Upper lobe of right lung (tissue), 1 donor: ENCODE measurements at regions not wholly inside any gene's neighbourhood (a gene's known extent, or its start where the extent isn't known, plus 50 kb on each side); places are given as distances from the start of the nearest gene placed in this dataset.

Experiments
- ATAC-seq: fragments of 200-7000 bp; cut with Tn5 transposase; one replicate; pipeline ENCODE4 v1.9.1; 2020; ENCODE audit warnings: mild to moderate bottlenecking, moderate library complexity
- DNase-seq: peaks from one replicate; pipeline ENCODE4 v3.0.0-alpha.2; 2020
- H3K27ac ChIP-seq: fragments of 200-600 bp; one replicate; pipeline ENCODE4 v1.8.0; 2022
- H3K27me3 ChIP-seq: fragments of 200-600 bp; one replicate; pipeline ENCODE4 v1.8.0; 2022; ENCODE audit warnings: mild to moderate bottlenecking
- H3K36me3 ChIP-seq: fragments of 200-600 bp; one replicate; pipeline ENCODE4 v1.8.0; 2022
- H3K4me1 ChIP-seq: fragments of 200-600 bp; one replicate; pipeline ENCODE4 v1.8.0; 2022
- H3K4me3 ChIP-seq: fragments of 200-600 bp; one replicate; pipeline ENCODE4 v1.8.0; 2022; ENCODE audit warnings: mild to moderate bottlenecking
- H3K9me3 ChIP-seq: fragments of 200-600 bp; one replicate; pipeline ENCODE4 v1.8.0; 2022
- intact Hi-C: fragments of 100-400 bp; cut with DNase I; formaldehyde crosslinking; loops from one replicate; pipeline ENCODE4 v1.11.0; 2022
- TF ChIP-seq, protein P1 (sequence below): fragments of 200-600 bp; IDR thresholded peaks from one replicate; pipeline ENCODE4 v1.8.0; 2022; ENCODE audit warnings: antibody characterized with exemption
- donor health status: DM: no; HTN: yes; CAD: no; lungs with severe emphysema.

DNA sequence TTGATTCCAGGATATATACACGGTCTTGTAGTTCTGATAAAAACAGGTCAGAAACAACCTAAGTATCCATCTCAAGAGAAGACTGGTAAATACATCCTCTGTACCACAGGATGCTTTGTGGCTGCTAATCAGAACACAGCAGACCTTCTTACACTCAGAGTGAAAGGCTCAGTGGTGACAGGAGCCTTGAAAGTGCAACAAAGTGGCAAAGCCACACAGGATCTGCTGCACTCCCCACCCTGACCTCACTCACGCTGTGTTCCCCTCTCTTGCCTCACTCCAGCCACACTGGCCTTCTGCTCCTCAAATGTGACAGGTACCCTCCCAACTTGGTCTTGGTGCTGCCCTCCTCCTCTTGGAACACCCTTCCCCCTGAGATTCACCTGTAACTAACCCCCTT lies 98.1 kb upstream of the GRIP1 start:
- Histone ChIP-seq H3K36me3 (no peaks in the 10 kb centered on the region), H3K27ac (no peak overlapping the region), H3K4me3 (no peak overlapping the region), H3K9me3 (no peaks in the 10 kb centered on the region), H3K27me3 (no peaks in the 10 kb centered on the region), H3K4me1 (no peaks in the 10 kb centered on the region)
- TF ChIP-seq, protein P1, sequence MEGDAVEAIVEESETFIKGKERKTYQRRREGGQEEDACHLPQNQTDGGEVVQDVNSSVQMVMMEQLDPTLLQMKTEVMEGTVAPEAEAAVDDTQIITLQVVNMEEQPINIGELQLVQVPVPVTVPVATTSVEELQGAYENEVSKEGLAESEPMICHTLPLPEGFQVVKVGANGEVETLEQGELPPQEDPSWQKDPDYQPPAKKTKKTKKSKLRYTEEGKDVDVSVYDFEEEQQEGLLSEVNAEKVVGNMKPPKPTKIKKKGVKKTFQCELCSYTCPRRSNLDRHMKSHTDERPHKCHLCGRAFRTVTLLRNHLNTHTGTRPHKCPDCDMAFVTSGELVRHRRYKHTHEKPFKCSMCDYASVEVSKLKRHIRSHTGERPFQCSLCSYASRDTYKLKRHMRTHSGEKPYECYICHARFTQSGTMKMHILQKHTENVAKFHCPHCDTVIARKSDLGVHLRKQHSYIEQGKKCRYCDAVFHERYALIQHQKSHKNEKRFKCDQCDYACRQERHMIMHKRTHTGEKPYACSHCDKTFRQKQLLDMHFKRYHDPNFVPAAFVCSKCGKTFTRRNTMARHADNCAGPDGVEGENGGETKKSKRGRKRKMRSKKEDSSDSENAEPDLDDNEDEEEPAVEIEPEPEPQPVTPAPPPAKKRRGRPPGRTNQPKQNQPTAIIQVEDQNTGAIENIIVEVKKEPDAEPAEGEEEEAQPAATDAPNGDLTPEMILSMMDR, result no peak
- ATAC-seq (peak; percentile 57), DNase-seq (no peak)
- intact Hi-C loops, result no loop called here

DNA sequence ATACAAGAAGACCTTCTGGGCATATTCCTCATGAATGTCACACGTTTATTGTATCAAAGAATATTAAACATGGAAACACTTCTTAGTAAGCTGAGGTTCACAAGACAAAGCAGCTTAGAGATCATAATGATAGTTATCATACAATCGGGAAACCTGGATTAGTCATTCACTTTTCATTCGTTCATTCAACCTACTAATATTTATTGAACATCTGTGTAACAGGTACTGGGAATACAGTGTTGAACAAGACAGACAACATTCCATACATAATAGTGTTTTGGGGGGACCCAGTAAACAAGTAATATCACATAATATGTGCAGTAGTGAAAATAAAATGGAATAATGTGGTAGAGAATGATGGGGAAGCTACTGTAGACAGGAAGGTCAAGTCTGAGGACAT lies 100.6 kb upstream of the GRIP1 start:
- no peak for ATAC-seq
- TF ChIP-seq, protein P1, result no peak
- H3K27ac ChIP-seq, result no peak overlapping the region
- intact Hi-C loops, result no loop called here
- DNase-seq, result no peak
- no peaks in the 10 kb centered on the region for H3K36me3 ChIP-seq
- no peak overlapping the region for H3K4me3 ChIP-seq
- no peaks in the 10 kb centered on the region for H3K9me3 ChIP-seq
- no peaks in the 10 kb centered on the region for H3K27me3 ChIP-seq
- H3K4me1 ChIP-seq, result no peaks in the 10 kb centered on the region

DNA sequence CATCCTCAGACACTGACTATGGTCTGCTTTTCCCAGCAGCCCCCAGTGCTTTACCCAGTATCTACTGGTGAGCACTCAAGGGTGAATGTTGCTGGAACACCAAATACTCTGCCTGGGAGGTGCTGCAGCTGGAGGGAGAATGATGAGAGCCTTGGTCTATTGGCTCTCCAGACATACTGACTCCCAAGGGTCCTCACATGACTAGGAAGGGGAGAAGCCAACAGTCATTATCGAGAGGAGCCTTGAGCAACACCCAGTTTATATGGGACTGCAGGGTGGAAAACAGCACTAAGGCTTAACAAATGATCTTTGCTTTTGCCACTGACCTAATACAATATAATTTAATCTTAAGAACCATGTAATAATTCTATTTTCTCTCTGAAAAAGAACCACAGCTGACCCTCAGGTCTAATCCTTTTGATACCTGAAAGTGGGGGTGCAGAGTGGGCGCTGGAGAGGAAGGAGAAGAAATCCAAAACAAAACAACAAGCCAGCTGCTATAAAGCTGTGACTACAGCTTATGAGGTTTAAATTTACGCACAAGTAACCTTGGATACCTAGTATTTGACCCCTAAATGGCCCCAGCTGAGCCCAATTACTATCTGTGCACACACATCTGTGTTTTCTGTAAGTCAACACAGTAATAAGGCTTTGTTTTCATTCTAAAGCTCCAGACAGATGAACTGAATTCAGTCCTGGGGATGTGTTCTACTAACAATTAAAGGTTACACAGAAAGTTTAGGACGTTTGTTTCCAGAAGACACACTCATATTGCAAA lies 107.8 kb upstream of the GRIP1 start:
- no peaks in the 10 kb centered on the region for H3K4me1 ChIP-seq
- intact Hi-C loops, result no loop called here
- no peak overlapping the region for H3K4me3 ChIP-seq
- no peaks in the 10 kb centered on the region for H3K36me3 ChIP-seq
- TF ChIP-seq, protein P1, result no peak
- no peak overlapping the region for H3K27ac ChIP-seq
- no peaks in the 10 kb centered on the region for H3K9me3 ChIP-seq
- ATAC-seq, result no peak
- no peaks in the 10 kb centered on the region for H3K27me3 ChIP-seq
- DNase-seq, result no peak

DNA sequence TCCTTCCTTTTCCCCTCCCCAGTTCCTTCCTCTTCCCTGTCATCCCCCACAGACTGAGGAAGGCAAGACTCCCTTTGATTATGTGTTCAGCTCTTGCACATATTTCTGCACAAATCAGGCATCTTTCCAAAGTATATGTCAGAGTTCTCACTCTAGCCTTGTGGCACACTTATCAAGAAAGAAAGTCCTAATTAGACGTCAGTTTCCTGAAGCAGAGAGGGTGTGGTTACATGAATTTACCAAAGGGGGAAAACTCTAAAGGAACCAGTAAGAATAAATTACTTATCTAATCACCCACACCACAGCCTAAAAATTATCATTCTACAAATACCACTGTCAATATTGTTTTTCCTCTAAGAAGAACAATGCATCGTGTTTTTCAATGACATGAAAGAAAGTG lies 120.7 kb upstream of the GRIP1 start:
- intact Hi-C loops, result no loop called here
- Histone ChIP-seq H3K27me3 (peaks cover 3% of the 10 kb centered on the region), H3K4me3 (no peak overlapping the region), H3K4me1 (no peaks in the 10 kb centered on the region), H3K36me3 (no peaks in the 10 kb centered on the region), H3K9me3 (no peaks in the 10 kb centered on the region), H3K27ac (no peak overlapping the region)
- ATAC-seq (no peak), DNase-seq (no peak)
- TF ChIP-seq, protein P1, result no peak

DNA sequence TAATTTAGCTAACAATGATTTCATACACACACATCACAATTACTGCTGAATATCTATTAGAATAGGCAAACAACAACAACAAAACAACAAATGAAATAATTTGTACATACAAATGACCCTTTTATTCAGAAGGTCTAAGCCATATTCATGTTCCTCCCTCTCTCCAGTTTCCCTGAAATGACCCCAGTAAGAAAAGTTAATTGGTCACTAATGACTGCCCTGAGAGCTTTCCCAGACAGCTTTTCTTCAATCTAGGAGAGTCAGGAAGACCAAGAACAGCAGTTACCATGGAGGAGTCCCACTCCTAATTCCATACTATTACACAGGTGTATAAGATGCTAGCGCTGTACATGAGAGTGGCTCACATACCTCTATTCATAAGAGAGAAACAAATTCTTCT lies 121.2 kb upstream of the GRIP1 start:
- Histone ChIP-seq H3K9me3 (no peaks in the 10 kb centered on the region), H3K27me3 (peaks cover 3% of the 10 kb centered on the region), H3K36me3 (no peaks in the 10 kb centered on the region), H3K27ac (no peak overlapping the region), H3K4me3 (no peak overlapping the region), H3K4me1 (no peaks in the 10 kb centered on the region)
- DNase-seq (no peak), ATAC-seq (no peak)
- TF ChIP-seq, protein P1, result no peak
- intact Hi-C loops, result no loop called here

DNA sequence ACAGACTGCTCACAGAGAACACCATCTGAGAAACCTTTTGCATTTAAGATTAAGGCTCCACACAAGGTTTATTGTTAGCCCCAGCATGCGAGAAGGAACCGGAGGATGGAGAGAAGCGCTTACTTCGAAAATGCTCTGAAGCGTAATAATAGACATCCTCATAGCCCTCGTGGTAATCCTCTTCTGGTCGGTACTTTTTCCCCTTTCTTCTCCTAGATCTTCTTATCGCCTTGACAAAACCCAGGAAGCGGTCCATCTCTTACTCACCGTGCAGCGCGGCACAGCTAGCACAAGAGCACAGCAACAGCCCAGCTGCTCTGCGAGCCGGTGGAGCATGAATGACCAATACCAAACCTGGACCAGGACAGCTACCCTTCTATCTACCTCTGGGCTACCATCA lies 125.1 kb upstream of the GRIP1 start:
- no peaks in the 10 kb centered on the region for H3K9me3 ChIP-seq
- intact Hi-C loops, result no loop called here
- TF ChIP-seq, protein P1, result no peak
- H3K27me3 ChIP-seq, result peaks cover 3% of the 10 kb centered on the region
- DNase-seq, result no peak
- no peaks in the 10 kb centered on the region for H3K36me3 ChIP-seq
- no peak overlapping the region for H3K27ac ChIP-seq
- no peaks in the 10 kb centered on the region for H3K4me1 ChIP-seq
- ATAC-seq, result no peak
- H3K4me3 ChIP-seq, result no peak overlapping the region
